ENCODE measurements at regions not wholly inside any gene's neighbourhood (a gene's known extent, or its start where the extent isn't known, plus 50 kb on each side); places are given as distances from the start of the nearest gene placed in this dataset.

DNA sequence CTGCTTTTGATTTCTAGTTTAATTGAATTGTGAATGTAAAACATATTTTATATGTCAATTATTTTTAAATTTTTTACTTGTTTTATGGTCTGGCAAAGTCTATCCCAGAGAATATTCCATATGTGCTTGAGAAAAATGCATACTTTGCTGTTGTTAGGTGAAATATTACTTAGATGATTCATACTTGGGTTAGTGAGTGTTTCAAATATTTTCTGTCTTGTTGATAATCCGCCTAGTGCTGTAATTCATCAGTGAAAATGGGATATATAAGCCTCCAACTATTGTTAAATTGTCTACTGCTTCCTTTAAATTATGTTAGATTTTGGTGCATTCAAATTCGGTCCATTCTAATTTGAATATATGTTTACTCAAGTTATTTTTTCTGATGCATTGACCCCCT is 395.5 kb downstream of the LRFN5 start:
- DNase-seq, result no peak

DNA sequence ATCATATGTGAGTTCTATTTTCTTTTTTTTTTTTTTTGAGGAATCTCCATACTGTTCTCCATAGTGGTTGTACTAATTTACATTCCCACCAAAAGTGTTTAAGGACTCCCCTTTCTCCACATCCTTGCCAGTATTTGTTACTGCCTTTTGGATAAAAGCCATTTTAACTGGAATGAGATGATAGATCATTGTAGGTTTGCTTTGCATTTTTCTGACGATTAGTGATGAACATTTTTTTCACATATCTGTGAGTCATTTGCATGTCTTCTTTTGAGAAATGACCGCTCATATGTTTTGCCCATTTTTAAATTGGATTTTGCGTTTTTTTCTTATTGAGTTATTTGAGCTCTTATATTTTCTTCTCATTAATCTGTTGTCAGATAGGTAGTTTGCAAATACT is 394.8 kb downstream of the LRFN5 start:
- no peak for DNase-seq

DNA sequence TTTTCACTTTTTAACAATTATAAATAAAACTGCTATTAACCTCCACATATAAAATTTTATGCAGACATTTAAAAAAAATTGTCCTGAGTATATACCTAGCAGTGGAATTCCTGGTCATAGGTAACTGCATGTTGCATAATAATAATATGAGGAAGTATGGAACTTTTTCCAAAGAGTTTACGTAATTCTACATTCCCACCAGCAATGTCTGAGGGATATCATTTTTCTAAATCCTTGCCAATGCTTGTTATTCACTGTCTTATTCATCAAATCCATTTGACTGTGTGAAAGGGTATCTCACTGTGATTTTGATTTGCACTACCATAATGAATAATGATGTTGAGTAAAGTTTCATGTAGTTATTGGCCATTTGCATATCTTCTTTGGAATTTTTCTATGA is 393.8 kb downstream of the LRFN5 start:
- no peak for DNase-seq

DNA sequence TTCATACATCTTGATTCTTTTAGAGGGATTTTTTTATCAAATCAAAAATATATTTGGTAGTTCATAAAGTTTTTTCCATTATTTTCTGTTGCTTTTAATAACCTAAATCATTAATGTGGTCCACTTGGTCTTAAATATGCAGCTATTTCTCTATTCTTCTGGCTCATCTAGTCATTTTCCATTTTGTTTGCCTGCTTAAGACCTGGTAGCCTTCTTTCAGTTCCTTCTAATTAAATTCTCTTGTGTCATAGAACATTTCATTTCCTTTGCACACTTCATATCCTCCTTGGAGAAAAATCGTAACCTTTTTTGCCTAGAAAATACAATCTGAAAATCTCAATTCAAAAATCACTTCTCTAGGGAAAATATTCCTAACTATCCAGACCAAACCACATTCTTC is 387.0 kb downstream of the LRFN5 start:
- DNase-seq, result no peak

DNA sequence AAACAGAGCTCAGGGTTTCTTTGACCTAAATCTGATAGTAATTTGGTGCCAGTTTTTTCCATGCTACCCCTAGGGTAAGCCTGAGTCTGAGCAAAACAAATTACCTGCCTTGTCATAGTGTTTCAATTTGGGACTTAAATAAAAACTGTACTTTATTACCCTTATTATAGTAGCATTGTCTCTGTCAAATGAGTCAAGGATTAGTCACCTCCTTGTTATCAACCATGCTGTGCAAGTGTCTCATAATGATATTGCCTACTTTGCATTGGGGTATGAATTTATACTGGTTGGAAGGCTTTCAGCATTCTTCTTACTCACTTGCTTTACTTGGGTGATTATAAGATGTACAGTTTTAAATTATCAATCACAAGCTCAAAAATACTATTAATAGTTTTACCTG is 380.0 kb downstream of the LRFN5 start:
- no peak for DNase-seq

DNA sequence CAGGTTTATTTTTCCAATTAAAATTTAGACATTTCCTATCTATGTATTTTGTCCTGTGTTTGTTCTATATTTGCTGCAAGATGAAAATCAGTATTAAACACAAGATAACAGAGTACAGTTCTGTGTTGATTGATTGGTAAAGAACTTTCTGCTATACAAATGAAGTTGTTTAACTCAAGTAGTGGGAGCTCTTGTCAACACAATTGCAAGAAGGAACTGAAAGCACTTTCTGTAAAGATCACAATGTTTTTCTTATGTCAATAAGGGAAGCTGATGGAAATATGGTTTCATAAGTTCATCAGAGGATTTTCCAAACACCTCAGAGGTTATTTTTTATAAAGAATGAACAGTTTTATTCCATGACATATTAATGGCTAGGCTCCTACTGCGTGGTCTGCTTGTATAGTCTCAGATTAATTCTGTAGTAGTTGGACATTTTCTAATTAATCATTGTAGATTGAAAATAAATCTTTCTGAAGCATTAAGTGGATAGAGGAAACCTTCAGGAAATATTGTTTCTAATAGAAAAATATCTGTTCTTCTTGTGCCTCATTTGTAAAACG is 379.5 kb downstream of the LRFN5 start:
- no peak for DNase-seq

DNA sequence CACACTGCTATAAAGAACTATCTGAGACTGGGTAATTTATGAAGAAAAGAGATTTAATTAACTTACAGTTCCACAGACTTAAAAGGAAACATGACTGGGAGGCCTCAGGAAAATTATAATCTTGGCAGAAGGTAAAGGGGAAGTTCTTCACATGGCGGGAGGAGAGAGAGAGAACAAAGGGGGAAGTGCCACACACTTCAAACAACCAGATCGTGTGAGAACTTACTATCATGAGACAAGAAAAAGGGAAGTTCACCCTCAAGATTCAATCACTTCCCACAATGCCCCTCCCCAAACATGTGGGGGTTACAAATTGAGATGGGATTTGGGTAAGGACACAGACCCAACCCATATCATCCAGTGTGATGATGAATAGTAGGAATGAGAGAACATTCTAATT is 366.5 kb downstream of the LRFN5 start:
- no peak for DNase-seq

DNA sequence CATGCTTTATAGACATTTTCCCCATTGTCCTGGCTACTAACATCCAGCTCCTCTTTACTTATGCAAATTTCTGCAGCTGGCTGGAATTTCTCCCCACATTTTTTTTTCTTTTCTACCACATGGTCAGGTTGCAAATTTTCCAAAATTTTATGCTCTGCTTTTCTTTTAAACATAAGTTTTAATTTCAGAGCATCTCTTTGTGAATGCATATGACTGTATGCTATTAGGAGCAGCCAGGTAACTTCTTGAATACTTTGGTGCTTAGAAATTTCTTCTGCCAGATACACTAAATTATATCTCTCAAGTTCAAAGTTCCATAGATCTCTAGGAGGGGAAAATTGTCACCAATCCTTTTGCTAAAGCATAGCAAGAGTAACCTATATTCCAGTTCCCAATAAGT is 365.9 kb downstream of the LRFN5 start:
- DNase-seq, result no peak

DNA sequence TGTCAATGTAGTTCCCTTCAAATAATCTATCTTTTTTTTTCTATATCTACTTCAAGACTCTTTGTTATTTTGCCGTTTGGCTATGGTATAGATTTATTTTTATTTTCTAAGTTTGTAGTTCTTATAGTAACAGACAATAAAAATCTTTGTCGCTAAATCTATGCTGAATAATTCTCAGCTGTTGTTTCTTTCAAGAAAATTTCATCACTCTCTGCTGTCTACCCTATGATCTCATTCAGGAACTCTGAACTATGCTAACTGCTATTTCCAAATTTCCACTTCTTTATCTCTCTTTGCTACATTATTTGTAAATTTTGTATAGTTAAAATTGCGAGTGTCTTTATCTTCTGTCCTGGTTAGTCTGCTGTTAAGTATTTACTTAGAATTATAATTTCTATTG is 353.6 kb downstream of the LRFN5 start:
- DNase-seq, result no peak

DNA sequence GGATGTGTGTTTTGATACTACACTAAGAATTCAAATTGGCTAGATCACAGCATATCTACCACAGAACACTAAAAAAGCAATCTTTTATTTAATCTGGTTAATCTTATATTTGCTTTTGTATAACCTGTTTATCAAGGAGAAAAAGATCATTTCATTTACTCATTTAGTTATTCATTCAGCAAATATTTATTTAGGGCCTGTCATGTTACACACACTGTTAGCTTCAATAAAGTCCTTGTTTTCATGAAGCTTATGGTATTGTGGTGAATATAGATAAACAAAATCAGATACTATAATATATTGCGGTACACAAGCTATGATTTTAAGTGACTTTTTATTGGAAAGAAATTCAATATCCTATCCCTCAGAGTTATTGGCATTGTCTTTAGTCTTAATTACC is 350.8 kb downstream of the LRFN5 start:
- DNase-seq, result no peak
